GM21723 (cell line): ENCODE measurements at regions not wholly inside any gene's neighbourhood (a gene's known extent, or its start where the extent isn't known, plus 50 kb on each side); places are given as distances from the start of the nearest gene placed in this dataset.

Experiments used
- ATAC-seq: cut with Tn5 transposase; IDR thresholded peaks from one replicate; pipeline ENCODE4 v1.9.1; 2021; ENCODE audit warnings: mild to moderate bottlenecking, moderate library complexity; ENCODE audit not compliant: unreplicated experiment

DNA sequence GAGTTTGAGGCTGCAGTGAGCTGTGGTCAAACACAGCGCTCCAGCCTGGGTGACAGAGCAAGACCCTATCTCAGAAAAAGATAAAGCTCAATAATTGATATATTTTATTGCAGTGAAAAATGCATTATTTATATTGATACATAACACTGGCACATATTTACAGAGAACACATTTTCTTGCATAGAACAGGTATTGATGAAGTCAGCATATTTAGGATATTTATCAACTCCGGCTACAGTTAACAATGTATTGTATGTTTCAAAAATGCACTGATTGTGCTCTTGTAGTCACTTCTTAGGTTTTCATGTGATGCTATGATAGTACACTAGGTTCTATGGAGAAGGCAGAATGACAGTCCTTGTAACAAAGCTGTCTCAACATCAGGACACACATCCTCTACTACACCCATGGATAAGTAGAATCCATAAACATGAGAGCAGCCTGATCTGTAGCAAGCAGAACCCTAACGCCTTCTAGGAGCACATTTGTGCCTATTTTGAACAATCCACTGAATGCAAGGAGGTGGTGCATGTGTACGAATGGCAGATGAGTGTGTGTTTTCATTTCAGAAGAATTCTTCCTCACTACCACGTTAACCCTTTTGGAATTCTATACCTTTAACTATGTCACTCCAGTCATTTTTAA is 586.1 kb upstream of the CELF2 start:
- ATAC-seq: no peak

DNA sequence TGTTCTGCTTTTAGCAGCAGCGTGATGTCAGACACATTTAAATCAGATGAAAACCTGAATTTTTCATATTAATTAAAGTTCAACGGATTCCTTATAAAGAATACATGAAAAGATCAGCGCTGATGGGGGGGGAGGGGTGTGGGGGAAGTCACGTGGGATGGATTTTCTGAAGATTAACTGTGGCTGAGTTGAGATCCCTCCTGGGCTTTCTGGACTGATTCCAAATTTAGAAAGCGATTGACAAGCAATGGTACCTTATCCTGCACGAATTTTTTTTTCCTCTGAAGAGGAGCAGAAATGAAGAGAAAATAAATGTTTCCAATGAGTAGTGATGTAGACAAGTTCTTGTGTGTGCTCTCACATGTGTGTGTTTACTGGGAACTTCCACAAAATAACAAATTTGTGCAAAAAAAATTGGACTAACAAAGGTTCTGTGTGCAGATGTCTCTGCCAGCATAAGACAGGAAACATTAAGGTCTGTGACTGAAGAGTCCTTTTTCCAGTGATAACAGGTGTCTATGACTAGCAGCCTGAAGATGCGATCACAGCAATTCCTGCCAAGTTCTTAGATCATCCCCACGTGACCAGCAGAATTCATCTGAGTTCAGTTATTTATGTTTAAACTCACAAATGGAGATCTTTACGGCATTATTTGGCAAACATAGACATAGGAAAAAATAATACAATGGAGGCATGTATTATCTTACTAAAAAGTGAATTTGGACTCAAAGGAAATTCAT is 585.2 kb upstream of the CELF2 start:
- no peak for ATAC-seq

DNA sequence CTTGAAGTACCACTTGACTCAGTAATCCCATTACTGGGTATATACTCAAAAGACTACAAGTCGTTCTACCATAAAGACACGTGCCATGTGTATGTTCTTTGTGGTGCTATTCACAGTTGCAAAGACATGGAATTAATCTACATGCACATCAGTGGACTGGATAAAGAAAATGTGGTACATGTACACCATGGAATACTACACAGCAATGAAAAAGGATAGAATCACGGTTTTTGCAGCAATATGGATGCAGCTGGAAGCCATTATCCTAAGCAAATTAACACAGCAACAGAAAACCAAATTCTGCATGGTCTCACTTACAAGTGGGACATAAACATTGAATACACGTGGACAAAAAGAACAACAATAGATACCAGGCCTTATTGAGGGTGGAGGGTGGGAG is 583.4 kb upstream of the CELF2 start:
- no peak for ATAC-seq

DNA sequence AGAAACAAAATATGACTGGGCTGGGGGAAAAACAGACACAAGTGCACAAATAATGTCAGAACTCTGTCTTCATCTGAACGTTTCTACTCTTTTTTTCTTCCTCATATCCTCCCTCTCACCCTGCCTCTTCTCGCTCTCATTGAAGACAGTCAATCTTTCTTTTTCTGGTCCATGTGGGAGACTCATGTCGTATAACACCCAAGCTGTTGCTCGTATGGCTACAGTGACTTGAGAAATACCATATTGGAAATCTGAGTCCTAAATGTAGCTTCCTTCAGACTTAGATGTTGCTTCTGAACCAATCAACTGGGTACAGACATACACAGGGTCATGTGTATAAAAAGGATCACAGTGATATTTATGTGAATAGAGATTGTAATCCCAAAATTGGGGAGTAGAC is 579.8 kb upstream of the CELF2 start:
- ATAC-seq: no peak

DNA sequence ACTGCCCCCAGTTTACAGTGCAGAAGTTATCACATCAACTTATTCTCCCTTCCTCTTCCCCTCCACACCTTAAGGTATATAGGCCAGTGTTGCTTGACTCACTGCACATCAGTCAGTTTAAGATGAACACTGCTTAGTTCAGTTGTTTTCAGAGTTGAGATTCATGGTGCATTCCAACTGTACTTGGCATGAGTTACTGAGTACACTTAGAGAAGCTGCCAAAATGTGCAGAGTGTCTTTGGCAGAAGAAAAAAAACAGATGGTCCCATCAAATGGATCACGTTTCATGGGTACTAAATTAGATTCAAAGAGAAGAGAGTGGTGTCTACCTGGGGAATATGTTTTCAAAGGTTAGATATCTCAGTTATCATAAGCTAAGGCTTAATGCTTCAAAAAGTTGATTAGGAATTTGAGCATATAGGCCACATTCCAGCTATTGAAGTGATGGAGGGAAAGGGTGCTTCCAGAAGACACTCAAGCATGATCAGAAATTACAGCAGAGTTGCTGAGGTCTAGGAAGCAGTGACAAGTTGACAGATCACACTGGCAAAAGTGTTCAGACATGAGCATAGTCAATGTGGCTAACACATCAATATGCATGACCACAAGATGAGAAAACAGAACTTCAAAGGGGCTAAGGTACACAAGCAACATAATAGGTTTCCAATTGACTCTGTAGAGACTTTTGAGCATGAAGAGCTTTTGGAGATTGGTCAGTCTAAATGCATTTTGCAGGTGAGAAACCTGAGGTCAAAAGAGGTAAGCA is 579.2 kb upstream of the CELF2 start:
- no peak for ATAC-seq

DNA sequence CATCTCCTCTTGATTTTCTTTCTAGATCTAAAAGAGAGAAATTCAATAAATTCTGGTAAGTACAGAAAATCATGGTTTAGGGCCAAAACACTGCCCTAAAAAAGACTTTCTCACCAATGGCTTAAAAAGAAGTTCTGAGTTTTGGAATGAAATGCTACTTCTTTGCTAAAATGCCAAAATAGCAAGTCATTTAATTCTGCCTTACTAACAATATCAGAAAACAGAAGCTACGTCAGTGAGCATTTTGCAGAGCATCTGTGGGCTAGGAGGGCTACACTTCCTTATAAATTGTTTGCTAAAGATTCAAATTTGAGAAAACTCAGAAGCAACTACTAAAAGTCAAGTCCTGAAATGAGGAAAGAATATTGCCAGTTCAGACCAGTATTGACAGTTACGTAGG is 560.8 kb upstream of the CELF2 start:
- ATAC-seq: no peak

DNA sequence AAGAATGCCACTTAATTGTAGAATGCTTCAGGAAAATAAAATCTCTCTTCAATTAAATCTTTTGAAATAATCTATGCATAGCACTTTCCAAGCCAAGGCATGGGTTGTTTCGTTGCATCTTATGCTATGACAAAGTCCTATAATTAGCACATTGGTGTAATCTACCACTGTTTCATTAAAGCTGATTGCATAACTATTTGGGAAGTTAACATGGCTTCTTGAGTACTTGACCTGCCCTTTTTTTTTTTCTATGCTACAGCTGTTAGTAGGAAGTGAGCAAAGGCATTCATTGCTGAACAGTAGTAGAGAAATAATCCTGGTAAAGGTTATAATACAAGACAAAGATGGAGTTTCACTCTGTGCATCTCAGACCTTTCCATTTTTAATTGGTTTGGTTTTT is 557.2 kb upstream of the CELF2 start:
- ATAC-seq: no peak

DNA sequence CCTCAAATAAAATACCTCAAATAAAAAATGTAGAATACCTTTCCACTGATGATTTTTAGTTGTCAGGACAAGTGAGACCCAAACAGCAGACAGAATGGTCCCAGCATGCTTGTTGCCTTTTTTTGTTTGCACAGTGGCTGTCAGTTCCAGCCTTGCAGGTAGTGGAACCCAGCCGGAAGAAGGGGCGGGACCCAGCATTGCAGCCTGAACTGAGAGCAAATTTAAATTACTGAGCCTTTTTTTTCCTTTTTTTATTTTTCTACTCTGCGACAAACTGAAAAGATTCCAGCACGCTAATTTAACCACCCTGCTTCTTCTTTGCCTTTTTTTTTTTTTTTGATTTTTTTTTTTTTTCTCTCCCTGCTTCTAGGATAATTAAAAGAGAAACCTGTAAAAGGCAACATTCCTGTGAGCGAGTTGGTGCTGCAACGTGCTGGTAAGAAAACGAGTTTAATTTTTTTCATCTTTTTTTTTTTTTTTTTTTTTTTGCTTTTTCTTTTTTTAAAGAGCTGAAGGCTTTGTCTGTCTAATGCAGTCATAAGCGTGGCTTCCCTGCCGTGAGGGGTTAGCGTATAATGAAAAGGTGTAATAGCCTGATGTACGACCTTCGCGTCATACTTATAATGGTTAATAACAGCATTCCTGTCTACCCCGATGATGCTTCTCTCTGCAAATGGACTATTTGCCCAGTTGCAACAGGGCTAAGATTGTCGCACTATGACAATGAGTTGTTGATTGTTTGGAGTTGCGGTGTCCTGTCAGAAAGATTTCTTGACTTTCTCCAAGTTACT is 555.3 kb upstream of the CELF2 start:
- no peak for ATAC-seq

DNA sequence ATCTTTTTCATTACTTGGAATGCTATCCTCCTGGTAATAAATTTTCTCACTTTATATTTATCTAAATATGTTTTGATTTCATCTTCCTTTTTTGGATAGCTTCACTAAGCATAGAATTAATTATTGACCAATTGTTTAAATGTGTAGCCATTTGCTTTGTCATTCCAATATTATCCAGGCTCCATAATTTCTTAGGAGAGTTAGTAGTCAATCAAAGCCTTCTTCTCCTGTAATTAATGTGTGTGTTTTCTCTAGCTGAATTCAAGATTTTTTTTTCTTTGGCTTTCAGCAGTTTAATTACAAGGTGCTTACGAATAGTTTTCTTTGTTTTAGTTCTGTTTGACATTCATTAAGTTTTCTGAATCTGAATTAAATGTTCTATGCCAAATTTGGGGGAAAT is 545.9 kb upstream of the CELF2 start:
- no peak for ATAC-seq

DNA sequence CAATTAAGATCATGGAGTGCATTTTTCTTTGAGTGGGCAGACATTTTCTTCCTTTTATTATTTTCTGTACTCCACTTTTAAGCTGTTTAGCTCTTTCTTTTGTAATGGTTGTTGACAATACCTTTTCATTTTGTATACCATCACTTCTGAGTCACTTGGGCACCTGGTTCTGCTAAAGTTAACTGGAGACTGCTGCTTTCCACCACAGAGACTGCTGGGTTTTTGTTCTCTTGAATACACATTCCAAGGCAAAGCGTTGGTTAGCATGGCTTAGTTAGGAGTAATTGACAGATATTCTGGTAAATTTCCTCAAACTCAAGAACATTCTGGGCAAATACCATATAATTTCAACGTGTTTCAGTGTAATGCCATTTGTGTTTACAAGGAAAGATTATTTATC is 541.9 kb upstream of the CELF2 start:
- no peak for ATAC-seq

DNA sequence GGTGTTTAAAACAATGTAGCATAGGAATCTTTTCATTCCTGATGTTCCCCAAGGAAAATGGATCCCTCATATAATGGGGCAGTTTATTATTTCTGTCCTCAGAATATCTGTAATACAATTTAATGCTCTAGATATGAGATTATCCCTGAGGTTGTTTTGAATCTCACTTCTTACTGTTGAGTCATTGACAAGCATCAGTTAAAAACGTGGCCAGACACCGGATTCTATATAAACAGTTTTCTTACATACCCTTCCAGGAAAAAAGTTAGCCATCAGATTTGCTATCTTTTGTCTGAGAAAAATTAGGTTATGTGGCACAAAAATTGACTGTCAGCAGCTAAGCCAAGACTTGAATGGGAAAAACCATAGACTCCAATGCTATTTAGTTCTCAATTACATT is 539.8 kb upstream of the CELF2 start:
- no peak for ATAC-seq

DNA sequence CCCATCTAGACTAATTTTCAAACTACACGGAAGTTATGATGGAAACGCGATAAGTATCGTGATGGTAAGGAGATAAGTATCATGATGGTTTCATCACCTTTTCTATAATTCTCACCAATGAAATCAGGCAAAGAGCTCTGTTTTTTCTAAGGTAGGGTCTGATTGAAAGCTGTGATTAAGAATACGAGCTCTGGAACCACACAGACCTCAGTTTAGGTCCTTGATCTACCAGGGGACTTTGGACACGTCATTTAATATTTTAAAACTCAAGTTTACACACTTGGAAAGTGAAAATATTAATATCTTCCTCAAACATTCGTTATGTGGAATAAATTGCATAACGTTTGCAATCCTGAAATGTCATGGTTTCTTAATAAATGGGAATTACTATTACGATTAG is 538.2 kb upstream of the CELF2 start:
- ATAC-seq: no peak

DNA sequence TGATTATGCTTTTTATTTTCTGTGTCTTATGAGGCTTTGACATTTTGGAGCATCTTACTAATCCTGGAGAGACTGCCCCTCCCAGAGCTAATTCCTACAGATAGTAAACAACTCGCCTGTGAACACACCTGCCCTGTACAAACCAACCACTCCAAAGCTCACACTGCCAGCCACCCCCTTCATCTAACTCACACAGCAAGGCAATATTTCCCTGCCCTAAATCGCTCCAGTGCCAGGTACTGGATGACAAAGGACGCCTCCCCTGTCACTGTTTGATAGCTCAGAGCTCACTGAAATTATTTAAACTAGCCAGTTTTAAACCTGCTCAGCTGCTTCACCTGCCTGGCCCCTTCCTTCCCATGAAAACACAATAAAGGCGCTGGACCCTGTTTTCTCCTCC is 535.1 kb upstream of the CELF2 start:
- ATAC-seq: no peak

DNA sequence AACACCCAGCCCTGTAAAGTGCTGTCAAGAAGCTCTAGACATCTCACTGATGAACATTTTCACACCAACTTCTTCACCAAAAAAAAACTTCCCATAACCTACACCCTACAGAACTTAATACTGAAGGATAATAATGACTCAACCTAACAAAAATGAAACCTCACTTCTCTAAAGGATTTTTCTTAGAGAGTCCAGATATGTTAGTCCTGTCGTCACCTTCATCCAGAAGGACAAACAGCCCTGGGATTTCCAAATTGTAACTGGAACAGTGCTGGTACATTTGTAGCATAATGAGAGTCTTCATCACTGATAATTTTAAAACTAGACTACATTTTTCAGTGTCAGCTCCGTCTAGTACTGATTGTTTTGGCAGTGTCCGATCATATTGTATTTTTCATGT is 528.6 kb upstream of the CELF2 start:
- no peak for ATAC-seq

DNA sequence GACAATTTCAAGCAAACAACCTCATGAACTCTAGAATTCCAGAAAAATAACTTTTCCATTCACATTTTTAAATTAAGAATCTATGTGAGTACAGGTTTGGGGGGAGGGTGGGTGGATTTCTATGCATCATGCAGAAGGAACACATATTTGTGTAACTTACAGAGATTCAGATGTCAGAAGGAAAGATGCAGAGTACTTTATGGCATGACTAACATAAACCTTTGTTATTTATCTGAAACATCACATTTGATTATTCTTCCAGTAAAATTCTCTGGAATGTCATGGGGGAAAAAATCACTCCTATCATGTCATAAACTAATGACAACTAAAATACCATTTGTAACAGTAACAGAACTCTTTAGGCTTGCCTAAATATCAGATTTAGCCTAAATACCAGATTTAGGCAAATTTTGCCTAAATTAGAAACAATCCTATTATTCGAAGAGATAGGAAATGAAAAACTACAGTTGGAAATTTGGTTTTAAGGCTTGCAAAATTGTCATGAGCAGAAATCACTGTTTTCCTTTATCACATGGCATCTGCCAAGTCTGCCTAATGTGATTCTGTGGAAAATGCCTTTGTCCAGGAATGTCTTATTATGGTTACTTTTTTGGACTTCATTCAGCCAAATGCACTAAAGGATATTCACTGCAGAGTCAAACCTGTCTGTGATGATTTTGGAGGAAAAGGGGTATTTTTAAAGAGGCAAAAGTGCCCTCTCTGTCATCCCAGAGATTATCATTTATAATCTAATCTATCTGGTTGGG is 527.7 kb upstream of the CELF2 start:
- ATAC-seq: no peak

DNA sequence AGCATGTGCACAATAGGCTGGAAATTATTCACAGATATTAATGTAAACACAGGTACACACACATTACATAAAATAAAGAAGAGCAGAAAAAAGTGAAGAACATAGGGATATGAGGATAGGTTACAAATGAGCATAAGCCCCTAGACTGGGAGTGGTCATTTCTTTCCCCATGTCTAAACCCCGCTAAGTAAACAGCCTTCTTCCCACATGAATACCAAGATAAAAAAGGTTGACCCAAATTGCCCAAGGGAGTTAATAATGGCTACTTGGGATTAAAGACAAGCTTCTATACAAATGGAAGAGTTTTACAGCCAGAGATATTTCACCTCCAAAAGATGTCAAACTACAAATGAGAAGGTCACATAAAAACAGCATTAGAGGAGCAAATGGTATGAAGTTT is 527.1 kb upstream of the CELF2 start:
- ATAC-seq: no peak

DNA sequence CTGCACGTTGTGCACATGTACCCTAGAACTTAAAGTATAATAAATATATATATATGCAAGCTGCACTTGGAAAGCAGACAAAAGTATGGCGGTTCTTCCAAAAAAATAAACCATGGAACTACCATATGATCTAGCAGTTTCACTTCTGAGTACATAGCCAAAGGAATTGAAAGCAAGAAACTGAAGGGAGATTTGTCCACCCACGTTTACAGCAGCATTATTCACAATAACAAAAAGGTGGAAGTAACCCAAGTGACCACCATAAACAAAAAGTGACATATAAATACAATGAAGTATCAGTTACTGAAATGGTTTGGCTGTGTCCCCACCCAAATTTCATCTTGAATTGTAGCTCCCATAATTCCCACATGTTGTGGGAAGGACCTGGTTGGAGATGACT is 525.3 kb upstream of the CELF2 start:
- no peak for ATAC-seq

DNA sequence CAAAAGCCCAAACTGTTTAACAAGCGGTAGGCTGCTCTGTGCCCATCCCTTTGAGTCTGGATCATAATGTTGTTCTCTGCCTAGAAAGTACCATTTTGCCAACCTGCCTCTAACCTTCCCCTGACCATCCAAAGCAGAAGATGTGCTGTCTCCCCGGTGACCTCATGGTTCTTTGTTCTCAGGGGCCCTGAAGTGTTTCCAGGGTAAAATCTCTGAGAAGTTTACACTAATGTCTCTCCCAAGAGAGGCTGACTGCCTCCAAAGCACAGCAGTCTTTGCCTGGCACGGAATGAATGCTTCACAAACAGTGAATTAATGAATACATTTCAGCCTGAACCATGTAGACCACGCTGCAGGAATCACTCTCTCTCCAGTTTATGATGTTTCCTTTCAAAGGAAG is 523.8 kb upstream of the CELF2 start:
- no peak for ATAC-seq

DNA sequence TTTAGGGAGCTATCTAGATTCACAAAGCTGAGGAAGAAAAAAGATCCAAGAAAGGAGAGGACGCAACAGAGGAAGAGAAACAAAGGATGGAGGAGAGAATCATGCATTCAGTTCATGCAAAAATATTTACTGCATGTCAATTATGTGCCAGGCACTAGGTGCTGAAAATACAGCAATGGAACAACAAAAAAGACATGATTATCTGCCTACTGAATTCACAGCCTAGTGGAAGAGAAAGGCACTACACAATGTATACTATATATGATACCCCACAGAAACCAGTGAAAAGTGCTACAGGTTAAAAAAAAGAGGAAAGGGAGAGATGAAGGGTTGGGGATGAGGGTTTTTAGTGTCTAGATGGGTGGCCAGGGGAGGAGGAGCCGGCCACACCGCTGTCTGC is 520.4 kb upstream of the CELF2 start:
- no peak for ATAC-seq

DNA sequence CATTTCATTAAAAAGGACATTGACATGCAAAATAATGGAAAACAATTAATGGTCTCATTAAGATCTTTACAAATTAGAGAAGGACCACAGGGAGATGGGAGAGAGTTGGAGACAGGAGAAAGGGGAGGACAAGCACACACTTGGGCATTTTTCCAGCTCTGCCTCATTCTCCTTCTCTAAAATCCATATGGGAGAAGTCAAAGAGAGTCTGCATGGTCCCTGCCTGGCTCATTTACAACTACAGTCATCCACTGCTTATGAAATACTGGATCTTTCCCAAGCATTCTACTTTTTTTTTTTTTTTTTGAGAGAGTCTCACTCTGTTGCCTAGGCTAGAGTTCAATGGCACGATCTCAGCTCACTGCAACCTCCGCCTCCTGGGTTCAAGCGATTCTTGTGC is 518.9 kb upstream of the CELF2 start:
- ATAC-seq: no peak

DNA sequence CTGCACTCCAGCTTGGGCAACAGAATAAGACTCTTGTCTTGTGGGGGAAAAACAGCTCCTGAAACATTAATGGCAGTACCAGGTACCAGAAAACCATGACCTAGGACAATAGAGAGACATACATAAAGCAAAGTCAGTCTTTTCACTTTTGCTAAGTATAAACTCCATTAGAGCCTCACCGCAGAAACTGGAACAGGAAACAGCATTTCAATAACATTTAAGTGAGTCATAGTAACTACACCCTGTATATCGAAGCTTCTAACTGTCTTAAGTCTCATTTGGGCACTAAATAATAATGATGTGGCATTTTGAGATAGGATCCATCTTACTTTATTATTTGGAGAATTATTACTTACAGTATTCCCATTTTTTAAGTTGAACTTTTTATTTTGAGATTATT is 517.8 kb upstream of the CELF2 start:
- no peak for ATAC-seq
